ENCODE measurements at regions not wholly inside any gene's neighbourhood (a gene's known extent, or its start where the extent isn't known, plus 50 kb on each side); places are given as distances from the start of the nearest gene placed in this dataset.

GRCh38 chr14:100408350-100409002 is 85.3 kb downstream of the SLC25A47 start:
- TF ChIP-seq, protein P1, sequence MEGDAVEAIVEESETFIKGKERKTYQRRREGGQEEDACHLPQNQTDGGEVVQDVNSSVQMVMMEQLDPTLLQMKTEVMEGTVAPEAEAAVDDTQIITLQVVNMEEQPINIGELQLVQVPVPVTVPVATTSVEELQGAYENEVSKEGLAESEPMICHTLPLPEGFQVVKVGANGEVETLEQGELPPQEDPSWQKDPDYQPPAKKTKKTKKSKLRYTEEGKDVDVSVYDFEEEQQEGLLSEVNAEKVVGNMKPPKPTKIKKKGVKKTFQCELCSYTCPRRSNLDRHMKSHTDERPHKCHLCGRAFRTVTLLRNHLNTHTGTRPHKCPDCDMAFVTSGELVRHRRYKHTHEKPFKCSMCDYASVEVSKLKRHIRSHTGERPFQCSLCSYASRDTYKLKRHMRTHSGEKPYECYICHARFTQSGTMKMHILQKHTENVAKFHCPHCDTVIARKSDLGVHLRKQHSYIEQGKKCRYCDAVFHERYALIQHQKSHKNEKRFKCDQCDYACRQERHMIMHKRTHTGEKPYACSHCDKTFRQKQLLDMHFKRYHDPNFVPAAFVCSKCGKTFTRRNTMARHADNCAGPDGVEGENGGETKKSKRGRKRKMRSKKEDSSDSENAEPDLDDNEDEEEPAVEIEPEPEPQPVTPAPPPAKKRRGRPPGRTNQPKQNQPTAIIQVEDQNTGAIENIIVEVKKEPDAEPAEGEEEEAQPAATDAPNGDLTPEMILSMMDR (IDR thresholded peaks at IDR 0.05; ENCODE audit: insufficient read depth, low read depth, low read length), result no peak
- no peak for TF ChIP-seq EZH2 (IDR thresholded peaks at IDR 0.05; ENCODE audit: insufficient read depth, low read length)
